ENCODE measurements at regions not wholly inside any gene's neighbourhood (a gene's known extent, or its start where the extent isn't known, plus 50 kb on each side); places are given as distances from the start of the nearest gene placed in this dataset.

GRCh38 chr4:126458993-126459392, 1144.2 kb downstream of the FAT4 start:
- no peak for TF ChIP-seq CTCF (IDR thresholded peaks at IDR 0.05)
- no peak for TF ChIP-seq POLR2AphosphoS5 (IDR thresholded peaks at IDR 0.05)
- no peak for TF ChIP-seq POLR2A (IDR thresholded peaks at IDR 0.05)
